Umbilical cord (tissue), 1 donor: ENCODE measurements at regions not wholly inside any gene's neighbourhood (a gene's known extent, or its start where the extent isn't known, plus 50 kb on each side); places are given as distances from the start of the nearest gene placed in this dataset.
"Not testable (repeated sequence)": the region's sequence is repeated elsewhere in the genome, so short reads cannot be mapped to it uniquely, and the experiment has no call there.

Source experiments
- DNase-seq: peaks from one replicate; pipeline ENCODE4 v3.0.0-alpha.2; 2015; ENCODE audit warnings: low spot score

- not testable (repeated sequence) for DNase-seq
Observed at GRCh38 chrX:90337161-90337560, 415.5 kb downstream of the TGIF2LX start.

DNA sequence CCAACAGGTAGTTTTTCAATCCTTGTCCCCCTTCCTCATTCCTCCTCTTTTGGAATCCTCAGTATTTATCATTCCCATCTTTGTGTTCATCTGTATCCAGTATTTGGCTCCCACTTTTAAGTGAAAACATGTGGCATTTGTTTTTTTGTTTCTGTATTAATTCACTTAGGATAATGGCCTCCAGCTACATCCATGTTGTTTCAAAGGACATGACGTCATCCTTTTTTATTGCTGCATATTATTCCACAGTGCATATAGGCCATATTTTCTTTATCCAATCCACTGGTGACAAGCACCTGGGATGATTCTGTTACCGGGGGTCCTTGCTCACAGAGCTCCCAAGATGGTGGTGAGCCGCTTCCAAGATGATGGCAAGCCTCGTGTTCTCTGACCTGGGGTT lies 447.9 kb downstream of the TGIF2LX start:
- DNase-seq, result not testable (repeated sequence)

DNA sequence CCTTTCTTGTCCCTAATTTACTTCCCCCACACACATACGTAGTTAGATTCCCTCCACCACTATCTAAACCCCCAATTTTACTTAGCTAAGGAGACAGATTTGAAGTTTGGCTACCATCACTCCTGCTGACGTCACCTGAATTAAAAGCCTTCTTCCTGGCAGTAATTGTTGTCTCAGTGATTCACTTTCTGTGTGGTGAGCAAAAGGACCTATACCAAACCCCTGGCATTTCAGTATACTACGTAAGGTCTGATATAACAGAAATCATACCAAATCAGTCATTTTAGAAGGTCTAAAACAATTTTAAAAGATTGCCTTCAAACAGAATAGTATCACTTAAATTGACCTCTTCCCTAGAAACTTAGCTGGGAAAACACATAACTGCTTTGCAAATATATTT lies 476.3 kb downstream of the TGIF2LX start:
- DNase-seq, result not testable (repeated sequence)

DNA sequence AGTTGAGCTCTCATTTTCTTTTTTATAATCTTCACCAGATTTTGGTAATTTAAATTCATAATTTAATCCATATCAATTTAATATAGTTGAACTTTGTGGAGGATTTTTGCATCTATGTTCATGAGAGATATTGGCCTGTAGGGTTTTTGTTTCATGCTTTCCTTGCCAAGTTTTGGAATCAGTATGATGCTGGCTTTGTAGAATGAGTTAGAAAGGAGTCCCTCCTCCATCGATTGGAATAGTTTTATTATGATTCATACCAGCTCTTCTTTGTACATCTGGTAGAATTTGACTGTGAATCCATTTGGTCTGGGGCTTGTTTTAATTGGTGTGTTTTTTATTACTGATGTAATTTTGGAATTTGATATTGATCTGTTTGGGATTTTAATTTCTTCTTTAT lies 480.5 kb downstream of the TGIF2LX start:
- DNase-seq, result not testable (repeated sequence)

GRCh38 chrX:90403859-90404258 lies 482.2 kb downstream of the TGIF2LX start:
- not testable (repeated sequence) for DNase-seq

DNA sequence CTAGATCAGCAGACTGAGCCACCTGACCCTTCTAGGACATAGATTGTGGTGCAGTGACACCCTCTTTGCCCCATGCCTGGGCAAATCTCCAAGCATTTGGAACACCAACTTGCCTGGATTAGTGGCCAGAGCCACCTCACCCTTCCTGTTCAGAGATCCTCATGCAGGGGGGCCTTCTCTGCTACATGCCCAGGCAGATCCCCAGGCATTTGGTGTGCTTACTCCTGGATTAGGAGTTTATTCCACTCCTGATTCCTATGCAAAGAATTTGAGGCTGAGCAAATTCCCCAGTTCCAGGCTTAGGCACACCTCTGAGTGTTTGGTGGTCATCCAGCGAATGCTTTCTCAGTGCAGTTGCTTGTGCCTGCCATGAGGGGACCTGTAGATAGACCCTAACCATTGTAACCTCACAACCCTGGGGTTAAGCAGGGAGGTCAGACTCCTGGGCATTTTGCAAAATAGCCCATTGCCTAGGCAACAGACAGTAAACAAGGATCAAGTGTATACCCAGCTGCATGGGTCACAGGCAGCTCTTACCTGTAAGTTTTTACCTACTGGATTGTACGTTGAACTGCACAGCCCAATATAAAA lies 483.2 kb downstream of the TGIF2LX start:
- not testable (repeated sequence) for DNase-seq

DNA sequence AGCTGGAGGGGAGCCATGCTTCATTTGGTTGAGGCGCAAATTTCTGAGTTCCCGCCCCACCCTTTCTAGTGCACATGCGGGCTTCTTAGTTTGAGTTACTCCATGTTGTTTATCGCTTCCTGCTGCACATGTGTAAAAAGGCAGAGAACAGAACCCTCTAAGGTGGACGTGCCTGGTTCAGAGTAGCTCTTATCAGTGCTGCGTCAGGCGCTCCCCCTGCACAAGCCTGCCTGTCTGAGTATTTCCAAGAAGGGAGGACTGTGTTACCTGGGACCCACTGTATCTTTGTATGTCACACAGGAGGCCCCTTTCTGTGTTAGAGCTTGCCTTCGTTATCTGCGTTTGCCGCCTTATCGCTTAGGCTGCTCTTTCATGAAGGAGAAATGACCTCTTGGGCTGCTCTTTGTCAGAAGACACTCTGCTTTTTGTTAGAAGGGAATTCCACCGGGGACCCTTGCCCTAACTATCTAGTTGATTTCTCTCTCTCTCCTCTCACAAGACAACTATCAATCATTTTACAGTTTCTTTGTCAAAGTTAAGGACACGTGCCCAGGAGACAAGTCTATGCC lies 532.1 kb downstream of the TGIF2LX start:
- not testable (repeated sequence) for DNase-seq

DNA sequence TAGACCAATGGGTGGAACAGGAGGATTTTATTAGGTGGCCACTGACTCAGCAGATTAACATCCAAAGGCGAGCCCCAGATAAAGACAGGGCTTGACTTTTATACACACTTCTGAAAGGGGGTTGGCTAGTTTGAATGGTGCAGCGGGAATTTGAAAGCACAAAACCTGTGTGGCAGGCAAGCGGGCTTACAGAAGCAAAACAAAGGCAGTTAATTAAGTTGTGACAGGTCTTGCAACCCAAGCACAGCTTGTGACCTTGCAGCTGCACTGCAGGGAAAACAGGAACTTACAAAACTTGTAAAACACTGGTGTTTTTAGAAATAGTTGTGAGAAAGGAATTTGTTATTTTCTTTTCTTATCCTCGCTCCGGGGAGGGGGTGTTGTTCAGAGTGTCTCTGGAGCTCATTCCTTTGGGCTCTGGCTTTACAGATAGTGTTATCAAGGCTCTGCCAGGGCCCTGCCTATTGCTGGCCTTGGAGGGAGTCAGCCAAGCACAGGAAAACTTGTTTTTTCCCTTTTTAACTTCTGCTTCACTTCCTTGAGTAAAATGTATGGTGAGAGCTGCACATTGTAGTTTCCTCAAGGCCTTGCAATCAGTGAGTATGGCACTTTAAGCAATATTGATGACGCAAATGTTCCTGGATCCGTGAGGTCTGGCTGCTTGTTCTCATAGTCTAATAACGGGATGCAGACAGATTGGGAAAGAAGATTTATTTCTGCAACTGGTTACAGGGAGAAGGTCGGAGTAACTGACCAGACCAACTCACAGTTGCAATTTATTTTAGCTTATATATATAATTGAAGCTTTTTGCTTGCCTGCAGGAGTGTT lies 536.6 kb downstream of the TGIF2LX start:
- peak; percentile 20 for DNase-seq

GRCh38 chrX:90474445-90474844 lies 552.7 kb downstream of the TGIF2LX start:
- DNase-seq, result not testable (repeated sequence)

GRCh38 chrX:90485406-90485805 lies 563.7 kb downstream of the TGIF2LX start:
- DNase-seq, result not testable (repeated sequence)

GRCh38 chrX:90521284-90521683 lies 599.6 kb downstream of the TGIF2LX start:
- DNase-seq, result not testable (repeated sequence)

DNA sequence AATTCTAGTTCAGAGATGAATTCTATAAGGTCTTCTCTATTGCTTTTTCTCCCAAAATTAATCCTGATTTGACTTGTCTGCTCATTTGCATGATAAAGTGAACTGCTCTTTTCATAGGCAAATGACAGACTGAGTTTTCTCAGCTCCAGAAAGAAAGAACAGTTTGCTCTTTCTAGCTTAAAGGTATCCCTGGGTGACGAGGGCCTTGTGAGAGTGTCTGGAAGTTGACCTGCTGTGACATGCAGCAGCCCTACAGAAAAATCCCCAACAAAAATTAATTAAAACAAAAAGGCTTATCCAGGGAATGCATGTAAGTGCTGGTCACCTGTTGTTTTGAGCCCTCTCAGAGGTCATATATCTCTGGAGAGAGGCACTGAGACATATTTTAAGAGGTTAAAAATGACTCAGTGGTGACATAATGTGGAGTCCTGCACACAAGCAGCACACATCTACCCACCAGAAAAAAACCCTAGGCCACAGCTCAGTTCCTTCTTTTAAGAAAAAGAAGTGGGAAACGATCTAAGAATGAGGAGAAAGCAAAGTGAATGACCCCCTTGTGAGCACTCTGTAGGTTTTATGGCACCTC lies 602.8 kb downstream of the TGIF2LX start:
- not testable (repeated sequence) for DNase-seq
